Upper lobe of left lung (tissue), 4 donors: ENCODE measurements at regions not wholly inside any gene's neighbourhood (a gene's known extent, or its start where the extent isn't known, plus 50 kb on each side); places are given as distances from the start of the nearest gene placed in this dataset.

Experiments used
- CTCF ChIP-seq, 6 experiments: fragments of 450-650 bp in 4 of 6; fragments of 200-600 bp in 2 of 6; sonication (generic) in 2 of 6; IDR thresholded peaks; one replicate each; pipeline ENCODE4 v1.5.1; 2016 to 2019; ENCODE audit warnings: antibody characterized with exemption in 6 of 6
- EP300 ChIP-seq, 4 donors: sonication (generic); formaldehyde crosslinking; IDR thresholded peaks; one replicate each; pipeline ENCODE4 v1.5.1; 2017; ENCODE audit warnings: antibody characterized with exemption in 4 of 4, control low read depth in 2 of 4
- POLR2A ChIP-seq, 4 donors: fragments of 450-650 bp; IDR thresholded peaks; one replicate each; pipeline ENCODE4 v1.5.1; 2016 to 2017; ENCODE audit warnings: antibody characterized with exemption in 4 of 4, mild to moderate bottlenecking in 2 of 4
- POLR2AphosphoS5 ChIP-seq, 2 donors: sonication (generic); formaldehyde crosslinking; IDR thresholded peaks; one replicate each; pipeline ENCODE4 v1.5.1; 2017; ENCODE audit warnings: antibody characterized with exemption in 2 of 2

- no peak for TF ChIP-seq CTCF (IDR thresholded peaks at IDR 0.05)
- TF ChIP-seq EP300 (IDR thresholded peaks at IDR 0.05), result no peak
- no peak for TF ChIP-seq POLR2A (IDR thresholded peaks at IDR 0.05)
- TF ChIP-seq POLR2AphosphoS5 (IDR thresholded peaks at IDR 0.05), result no peak
Measured at GRCh38 chr7:116400522-116400921, 99.0 kb upstream of the CAV2 start.
